PC-9 (cell line): ENCODE measurements at regions not wholly inside any gene's neighbourhood (a gene's known extent, or its start where the extent isn't known, plus 50 kb on each side); places are given as distances from the start of the nearest gene placed in this dataset.

Experiments
- BruUV-seq: library from RNA; stranded (reverse); fragments of 400-500 nt; replicated peaks from 2 replicates; lab custom pipeline; 2021; lab: Mats Ljungman, UMichigan
- CTCF ChIA-PET: fragments of 300-600 bp; sonication (Branson Sonifier 250); formaldehyde crosslinking; loops from one replicate; lab custom pipeline; 2022; ENCODE audit warnings: antibody characterized with exemption; lab: Charles Lee
- POLR2A ChIA-PET: fragments of 300-600 bp; sonication (Branson Sonifier 250); formaldehyde crosslinking; loops from one replicate; lab custom pipeline; 2022; ENCODE audit warnings: antibody characterized with exemption; ENCODE audit not compliant: unreplicated experiment; lab: Charles Lee
- DNase-seq, 2 experiments: peaks; one replicate each; pipeline versions ENCODE4 v3.0.0 to v3.0.0-alpha.2; 2015 to 2022; ENCODE audit warnings: mixed read lengths in 1 of 2
- H2AFZ ChIP-seq: fragments of 200-600 bp; sonication (generic); 2 replicates; pipeline ENCODE4 v1.8.1; 2017; ENCODE audit warnings: antibody characterized with exemption
- H3F3A ChIP-seq: fragments of 200-600 bp; sonication (generic); 2 replicates; pipeline ENCODE4 v1.8.1; 2017; ENCODE audit warnings: antibody characterized with exemption, mild to moderate bottlenecking, low read depth; ENCODE audit not compliant: insufficient read depth
- H3K27ac ChIP-seq: fragments of 200-600 bp; sonication (generic); 2 replicates; pipeline ENCODE4 v1.6.1; 2016; ENCODE audit warnings: mixed run types
- H3K27me3 ChIP-seq: fragments of 200-600 bp; sonication (generic); 2 replicates; pipeline ENCODE4 v1.6.1; 2016; ENCODE audit warnings: low read depth, mixed run types; ENCODE audit not compliant: insufficient read depth
- H3K36me3 ChIP-seq: fragments of 200-600 bp; sonication (generic); 2 replicates; pipeline ENCODE4 v1.6.1; 2016; ENCODE audit warnings: low read depth, mixed run types
- H3K4me1 ChIP-seq: fragments of 200-600 bp; sonication (generic); replicated peaks from 2 replicates; pipeline ENCODE4 v1.6.1; 2016; ENCODE audit warnings: mixed run types; ENCODE audit not compliant: insufficient read depth
- H3K4me2 ChIP-seq: fragments of 200-600 bp; sonication (generic); 2 replicates; pipeline ENCODE4 v1.6.1; 2017; ENCODE audit warnings: mixed run types
- H3K4me3 ChIP-seq: fragments of 200-600 bp; sonication (generic); 2 replicates; pipeline ENCODE4 v1.6.1; 2016; ENCODE audit warnings: mixed run types
- H3K79me2 ChIP-seq: fragments of 200-600 bp; sonication (generic); 2 replicates; pipeline ENCODE4 v1.6.1; 2017; ENCODE audit warnings: low read depth, mixed run types
- H3K9me2 ChIP-seq: fragments of 200-600 bp; sonication (generic); 2 replicates; pipeline ENCODE4 v1.8.1; 2017; ENCODE audit warnings: mild to moderate bottlenecking; ENCODE audit not compliant: insufficient read depth
- H3K9me3 ChIP-seq: fragments of 200-600 bp; sonication (generic); 2 replicates; pipeline ENCODE4 v1.8.1; 2016; ENCODE audit warnings: low read depth; ENCODE audit not compliant: insufficient read depth
- H4K20me1 ChIP-seq: fragments of 200-600 bp; sonication (generic); 2 replicates; pipeline ENCODE4 v1.8.1; 2017; ENCODE audit not compliant: insufficient read depth
- EZH2 ChIP-seq: fragments of 200-600 bp; sonication (generic); IDR thresholded peaks from 2 replicates; pipeline ENCODE4 v1.8.0; 2017; ENCODE audit warnings: antibody characterized with exemption, low read depth
- intact Hi-C: fragments of 100-400 bp; cut with micrococcal nuclease; formaldehyde crosslinking; loops from one replicate; pipeline ENCODE4 v1.10.0; 2022; ENCODE audit not compliant: unreplicated experiment
- TF ChIP-seq, protein P1 (sequence below): fragments of 200-600 bp; sonication (generic); conservative IDR thresholded peaks from 2 replicates; pipeline ENCODE4 v1.6.1; 2017; ENCODE audit warnings: mixed run types, antibody characterized with exemption, mild to moderate bottlenecking, moderate library complexity

DNA sequence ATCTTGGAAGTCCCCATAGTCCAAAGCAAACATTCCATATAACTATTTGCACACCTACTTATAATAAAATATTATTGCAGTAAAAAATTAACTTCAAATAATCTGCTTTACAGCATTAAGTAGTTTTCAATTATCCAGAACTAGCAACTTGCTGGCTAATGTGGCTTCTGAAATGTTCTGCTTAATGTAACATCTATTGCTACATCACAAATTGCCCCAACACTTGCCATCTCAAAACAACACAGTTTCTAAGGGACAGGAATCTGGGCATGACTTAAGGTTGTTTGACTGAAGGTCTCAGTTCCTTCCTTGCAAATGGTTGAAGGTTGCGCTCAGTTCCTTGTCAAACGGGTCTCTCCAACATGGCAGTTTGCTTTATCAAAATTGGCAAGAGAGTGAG lies 378.5 kb upstream of the SEMA3C start:
- Histone ChIP-seq H3K4me3 (no peak overlapping the region), H3K4me1 (peaks cover 21% of the 10 kb centered on the region), H3K9me3 (no peaks in the 10 kb centered on the region), H2AFZ (no peak overlapping the region), H3K79me2 (no peaks in the 10 kb centered on the region), H3K27me3 (no peaks in the 10 kb centered on the region), H3K4me2 (no peak overlapping the region), H3F3A (0 out of 2 replicates have a peak, but pooled peaks cover 12% of the 10 kb centered on the region), H3K27ac (no peak overlapping the region), H3K9me2 (no peaks in the 10 kb centered on the region), H3K36me3 (no peaks in the 10 kb centered on the region), H4K20me1 (no peaks in the 10 kb centered on the region)
- intact Hi-C loops, result loop anchor here (5.0 kb wide), 2 partner anchors 130 to 150 kb away; no protein-coding TSS in a partner anchor
- TF ChIP-seq EZH2, result no peak
- TF ChIP-seq, protein P1, sequence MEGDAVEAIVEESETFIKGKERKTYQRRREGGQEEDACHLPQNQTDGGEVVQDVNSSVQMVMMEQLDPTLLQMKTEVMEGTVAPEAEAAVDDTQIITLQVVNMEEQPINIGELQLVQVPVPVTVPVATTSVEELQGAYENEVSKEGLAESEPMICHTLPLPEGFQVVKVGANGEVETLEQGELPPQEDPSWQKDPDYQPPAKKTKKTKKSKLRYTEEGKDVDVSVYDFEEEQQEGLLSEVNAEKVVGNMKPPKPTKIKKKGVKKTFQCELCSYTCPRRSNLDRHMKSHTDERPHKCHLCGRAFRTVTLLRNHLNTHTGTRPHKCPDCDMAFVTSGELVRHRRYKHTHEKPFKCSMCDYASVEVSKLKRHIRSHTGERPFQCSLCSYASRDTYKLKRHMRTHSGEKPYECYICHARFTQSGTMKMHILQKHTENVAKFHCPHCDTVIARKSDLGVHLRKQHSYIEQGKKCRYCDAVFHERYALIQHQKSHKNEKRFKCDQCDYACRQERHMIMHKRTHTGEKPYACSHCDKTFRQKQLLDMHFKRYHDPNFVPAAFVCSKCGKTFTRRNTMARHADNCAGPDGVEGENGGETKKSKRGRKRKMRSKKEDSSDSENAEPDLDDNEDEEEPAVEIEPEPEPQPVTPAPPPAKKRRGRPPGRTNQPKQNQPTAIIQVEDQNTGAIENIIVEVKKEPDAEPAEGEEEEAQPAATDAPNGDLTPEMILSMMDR, result no peak
- ChIA-PET CTCF (no interaction called here), POLR2A (no interaction called here)
- no TSS peak for BruUV-seq
- DNase-seq, result no peak

DNA sequence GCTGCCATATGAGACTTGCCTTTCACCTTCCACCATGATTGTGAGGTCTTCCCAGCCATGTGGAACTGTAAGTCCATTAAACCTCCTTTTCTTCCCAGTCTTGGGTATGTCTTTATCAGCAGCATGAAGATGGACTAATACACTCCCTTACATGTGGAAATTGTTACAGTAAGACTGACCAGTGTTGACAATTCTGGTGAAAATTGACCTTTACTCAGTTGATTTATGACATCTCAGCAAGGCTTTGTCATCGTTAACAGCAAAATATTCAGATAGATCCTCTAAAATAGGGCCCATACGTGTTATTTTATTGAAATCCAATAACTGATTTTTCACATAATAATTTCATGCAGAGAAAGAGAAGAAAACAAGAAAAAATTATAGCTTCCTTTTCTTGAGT lies 377.9 kb upstream of the SEMA3C start:
- intact Hi-C loops, result loop anchor here (5.0 kb wide), 2 partner anchors 129 to 151 kb away; no protein-coding TSS in a partner anchor

GRCh38 chr7:81294897-81295515 lies 376.2 kb upstream of the SEMA3C start:
- POLR2A ChIA-PET, result no interaction called here
- no peak overlapping the region for H3K4me3 ChIP-seq
- no peak overlapping the region for H3K4me2 ChIP-seq
- no peak for DNase-seq
- H3K9me3 ChIP-seq, result no peaks in the 10 kb centered on the region
- TF ChIP-seq, protein P1, result no peak
- H4K20me1 ChIP-seq, result no peaks in the 10 kb centered on the region
- H3K36me3 ChIP-seq, result no peaks in the 10 kb centered on the region
- CTCF ChIA-PET, result no interaction called here
- BruUV-seq, result no TSS peak
- H3F3A ChIP-seq, result 0 out of 2 replicates have a peak, but pooled peaks cover 12% of the 10 kb centered on the region
- no peaks in the 10 kb centered on the region for H3K27me3 ChIP-seq
- no peaks in the 10 kb centered on the region for H3K79me2 ChIP-seq
- peaks cover 17% of the 10 kb centered on the region for H3K4me1 ChIP-seq
- intact Hi-C loops, result loop anchor here (5.0 kb wide), 2 partner anchors 128 to 152 kb away; no protein-coding TSS in a partner anchor
- no peaks in the 10 kb centered on the region for H3K9me2 ChIP-seq
- no peak overlapping the region for H2AFZ ChIP-seq
- H3K27ac ChIP-seq, result no peak overlapping the region

More for the DNA sequence above, 377.9 kb upstream of the SEMA3C start:
- Histone ChIP-seq H3K4me3 (no peak overlapping the region), H3K9me3 (no peaks in the 10 kb centered on the region), H3F3A (0 out of 2 replicates have a peak, but pooled peaks cover 12% of the 10 kb centered on the region), H3K27ac (no peak overlapping the region), H3K27me3 (no peaks in the 10 kb centered on the region), H4K20me1 (no peaks in the 10 kb centered on the region), H3K79me2 (no peaks in the 10 kb centered on the region), H3K36me3 (no peaks in the 10 kb centered on the region), H2AFZ (no peak overlapping the region), H3K4me2 (no peak overlapping the region), H3K4me1 (peaks cover 21% of the 10 kb centered on the region), H3K9me2 (no peaks in the 10 kb centered on the region)
- CTCF ChIA-PET, result no interaction called here
- TF ChIP-seq, protein P1, result no peak
- no peak for TF ChIP-seq EZH2
- POLR2A ChIA-PET, result no interaction called here
- no peak for DNase-seq
- no TSS peak for BruUV-seq
